DOHH2 (cell line): ENCODE measurements at regions not wholly inside any gene's neighbourhood (a gene's known extent, or its start where the extent isn't known, plus 50 kb on each side); places are given as distances from the start of the nearest gene placed in this dataset.
A peak's percentile ranks its signal among the peaks of the same experiment; 100 is the strongest.

Experiments used
- H3F3A ChIP-seq: fragments of 200-600 bp; sonication (generic), shearing (Covaris generic); 2 replicates; pipeline ENCODE4 v1.6.0; 2016; ENCODE audit warnings: antibody characterized with exemption, mild to moderate bottlenecking; ENCODE audit not compliant: control insufficient read depth, insufficient read depth
- H3K27ac ChIP-seq: fragments of 200-600 bp; sonication (generic); 2 replicates; pipeline ENCODE4 v1.5.1; 2014; ENCODE audit warnings: low read depth, mild to moderate bottlenecking, low read length, moderate library complexity
- H3K27me3 ChIP-seq: fragments of 200-600 bp; sonication (generic); 2 replicates; pipeline ENCODE4 v1.6.1; 2014; ENCODE audit warnings: mild to moderate bottlenecking, low read length, mixed read lengths; ENCODE audit not compliant: control insufficient read depth
- H3K36me3 ChIP-seq: fragments of 200-600 bp; sonication (generic); 2 replicates; pipeline ENCODE4 v1.6.1; 2014; ENCODE audit warnings: mild to moderate bottlenecking, low read length, moderate library complexity, mixed read lengths; ENCODE audit not compliant: control insufficient read depth
- H3K4me1 ChIP-seq: fragments of 200-600 bp; sonication (generic); 2 replicates; pipeline ENCODE4 v1.6.1; 2014; ENCODE audit warnings: mild to moderate bottlenecking, low read length, mixed read lengths; ENCODE audit not compliant: control insufficient read depth
- H3K4me2 ChIP-seq: fragments of 200-600 bp; sonication (generic); 2 replicates; pipeline ENCODE4 v1.6.0; 2014; ENCODE audit warnings: mild to moderate bottlenecking, low read length, moderate library complexity
- H3K4me3 ChIP-seq: fragments of 200-600 bp; sonication (generic); 2 replicates; pipeline ENCODE4 v1.5.1; 2014; ENCODE audit warnings: mild to moderate bottlenecking, low read length, mixed read lengths
- H3K79me2 ChIP-seq: fragments of 200-600 bp; sonication (generic); 2 replicates; pipeline ENCODE4 v1.6.1; 2014; ENCODE audit warnings: mild to moderate bottlenecking, low read length, mixed read lengths; ENCODE audit not compliant: control insufficient read depth
- H3K9me2 ChIP-seq: fragments of 200-600 bp; sonication (generic); replicated peaks from 2 replicates; pipeline ENCODE4 v1.6.1; 2014; ENCODE audit warnings: mild to moderate bottlenecking, low read length, mixed read lengths; ENCODE audit not compliant: control insufficient read depth
- H3K9me3 ChIP-seq: fragments of 200-600 bp; sonication (generic); 2 replicates; pipeline ENCODE4 v1.6.1; 2014; ENCODE audit warnings: antibody characterized with exemption, low read length, mixed read lengths; ENCODE audit not compliant: control insufficient read depth, insufficient read depth
- H4K20me1 ChIP-seq: fragments of 200-600 bp; sonication (generic); 2 replicates; pipeline ENCODE4 v1.6.0; 2014; ENCODE audit warnings: low read depth, mild to moderate bottlenecking, antibody characterized with exemption, low read length, moderate library complexity; ENCODE audit not compliant: control insufficient read depth, insufficient read depth
- CTCF ChIP-seq: fragments of 200-600 bp; sonication (generic); IDR thresholded peaks from one replicate; pipeline ENCODE4 v1.5.1; 2014; ENCODE audit warnings: antibody characterized with exemption, mild to moderate bottlenecking, low read depth, low read length; ENCODE audit not compliant: poor library complexity, severe bottlenecking
- EZH2phosphoT487 ChIP-seq: fragments of 200-600 bp; sonication (generic); IDR thresholded peaks from 2 replicates; pipeline ENCODE4 v1.6.1; 2017; ENCODE audit warnings: borderline replicate concordance, mild to moderate bottlenecking, antibody characterized with exemption, low read length, moderate library complexity, mixed read lengths

GRCh38 chrX:13126775-13127174, 82.4 kb upstream of the FAM9C start:
- TF ChIP-seq CTCF (no peak), EZH2phosphoT487 (no peak)
- Histone ChIP-seq H3K4me3 (no peak overlapping the region), H3K79me2 (no peaks in the 10 kb centered on the region), H3K9me2 (no peaks in the 10 kb centered on the region), H3K9me3 (no peaks in the 10 kb centered on the region), H3K27ac (no peak overlapping the region), H3K4me2 (no peak overlapping the region), H3K27me3 (no peaks in the 10 kb centered on the region), H3K4me1 (peaks cover 8% of the 10 kb centered on the region), H3K36me3 (no peaks in the 10 kb centered on the region), H4K20me1 (no peaks in the 10 kb centered on the region), H3F3A (no peaks in the 10 kb centered on the region)

- no peaks in the 10 kb centered on the region for H3K27me3 ChIP-seq
- H4K20me1 ChIP-seq, result no peaks in the 10 kb centered on the region
- no peaks in the 10 kb centered on the region for H3F3A ChIP-seq
- H3K36me3 ChIP-seq, result no peaks in the 10 kb centered on the region
- H3K4me1 ChIP-seq, result peaks cover 8% of the 10 kb centered on the region
- no peak overlapping the region for H3K4me3 ChIP-seq
- no peaks in the 10 kb centered on the region for H3K9me2 ChIP-seq
- H3K79me2 ChIP-seq, result no peaks in the 10 kb centered on the region
- no peak for TF ChIP-seq CTCF
- TF ChIP-seq EZH2phosphoT487, result no peak
- H3K4me2 ChIP-seq, result no peak overlapping the region
- no peak overlapping the region for H3K27ac ChIP-seq
- no peaks in the 10 kb centered on the region for H3K9me3 ChIP-seq
These were observed 80.8 kb upstream of the FAM9C start for GRCh38 chrX:13125188-13125587.

GRCh38 chrX:13123857-13124345, 79.5 kb upstream of the FAM9C start:
- H3K79me2 ChIP-seq, result no peaks in the 10 kb centered on the region
- H3F3A ChIP-seq, result no peaks in the 10 kb centered on the region
- no peaks in the 10 kb centered on the region for H4K20me1 ChIP-seq
- TF ChIP-seq CTCF (no peak), EZH2phosphoT487 (no peak)
- peak overlapping the region; percentile 16 for H3K4me2 ChIP-seq
- no peak overlapping the region for H3K27ac ChIP-seq
- no peaks in the 10 kb centered on the region for H3K36me3 ChIP-seq
- H3K27me3 ChIP-seq, result no peaks in the 10 kb centered on the region
- no peak overlapping the region for H3K4me3 ChIP-seq
- H3K9me3 ChIP-seq, result no peaks in the 10 kb centered on the region
- H3K4me1 ChIP-seq, result peaks cover 8% of the 10 kb centered on the region
- H3K9me2 ChIP-seq, result no peaks in the 10 kb centered on the region
